HG03432 (cell line): ENCODE measurements at regions not wholly inside any gene's neighbourhood (a gene's known extent, or its start where the extent isn't known, plus 50 kb on each side); places are given as distances from the start of the nearest gene placed in this dataset.
"Not testable (repeated sequence)": the region's sequence is repeated elsewhere in the genome, so short reads cannot be mapped to it uniquely, and the experiment has no call there.

ENCODE experiments used
- ATAC-seq: cut with Tn5 transposase; IDR thresholded peaks from one replicate; pipeline ENCODE4 v1.9.1; 2021; ENCODE audit warnings: mild to moderate bottlenecking, moderate library complexity; ENCODE audit not compliant: unreplicated experiment

GRCh38 chr15:54779271-54779670 is 417.5 kb downstream of the RSL24D1 start:
- ATAC-seq = no peak

GRCh38 chr15:54776410-54776809 is 420.3 kb downstream of the RSL24D1 start:
- no peak for ATAC-seq

- no peak for ATAC-seq
Measured at GRCh38 chr15:54772663-54773062, 424.1 kb downstream of the RSL24D1 start.

DNA sequence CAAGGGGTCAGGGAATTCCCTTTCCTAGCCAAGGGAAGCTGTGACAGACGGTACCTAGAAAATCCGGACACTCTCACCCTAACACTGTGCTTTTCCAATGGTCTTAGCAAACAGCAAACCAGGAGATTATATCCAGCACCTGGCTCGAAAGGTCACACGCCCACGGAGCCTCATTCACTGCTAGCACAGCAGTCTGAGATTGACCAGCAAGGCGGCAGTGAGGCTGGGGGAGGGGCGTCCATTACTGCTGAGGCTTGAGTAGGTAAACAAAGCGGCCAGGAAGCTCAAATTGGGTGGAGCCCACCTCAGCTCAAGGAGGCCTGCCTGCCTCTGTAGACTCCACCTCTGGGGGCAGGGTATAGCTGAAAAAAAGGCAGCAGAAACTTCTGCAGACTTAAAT is 447.3 kb downstream of the RSL24D1 start:
- ATAC-seq = not testable (repeated sequence)

DNA sequence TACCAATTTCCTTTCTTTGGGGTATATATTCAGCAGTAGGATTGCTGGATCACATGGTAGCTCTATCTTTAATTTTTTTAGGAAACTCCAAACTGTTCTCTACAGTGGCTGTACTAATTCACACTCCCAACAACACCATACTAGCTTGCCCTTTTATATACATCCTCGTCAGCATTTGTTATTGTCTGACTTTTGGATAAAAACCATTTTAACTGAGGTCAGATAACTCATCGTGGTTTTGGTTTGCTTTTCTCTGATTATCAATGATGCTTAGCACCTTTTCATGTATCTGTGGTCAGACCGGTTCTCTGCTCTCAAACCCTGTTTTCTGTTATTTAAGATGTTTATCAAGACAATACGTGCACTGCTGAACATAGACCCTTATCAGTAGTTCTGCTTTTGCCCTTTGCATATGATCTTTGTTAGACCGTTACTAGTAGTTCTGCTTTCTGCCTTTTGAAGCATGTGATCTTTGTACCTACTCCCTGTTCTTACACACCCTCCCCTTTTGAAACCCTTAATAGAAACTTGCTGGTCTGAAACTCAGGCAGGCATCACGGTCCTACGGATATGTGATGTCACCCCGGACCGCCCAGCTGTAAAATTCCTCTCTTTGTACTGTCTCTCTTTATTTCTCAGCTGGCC is 474.3 kb downstream of the RSL24D1 start:
- ATAC-seq = no peak

GRCh38 chr15:54719325-54719724 is 477.4 kb downstream of the RSL24D1 start:
- ATAC-seq = no peak

GRCh38 chr15:54707805-54708752 is 488.7 kb downstream of the RSL24D1 start:
- no peak for ATAC-seq

- no peak for ATAC-seq
Measured at GRCh38 chr15:54687628-54688027, 509.1 kb downstream of the RSL24D1 start.
